MCF 10A (cell line): ENCODE measurements at regions not wholly inside any gene's neighbourhood (a gene's known extent, or its start where the extent isn't known, plus 50 kb on each side); places are given as distances from the start of the nearest gene placed in this dataset.

ENCODE experiments used
- BruUV-seq: library from RNA; stranded (reverse); fragments of 400-500 nt; replicated peaks from 2 replicates; lab custom pipeline; 2021; lab: Mats Ljungman, UMichigan
- CTCF ChIA-PET: fragments of 300-600 bp; sonication (Branson Sonifier 250); formaldehyde crosslinking; extraction: SDS; loops from one replicate; lab custom pipeline; 2021; ENCODE audit warnings: antibody characterized with exemption, inconsistent platforms; lab: Yijun Ruan, JAX
- POLR2A ChIA-PET: fragments of 300-600, 350-650 bp; sonication (Branson Sonifier 250); formaldehyde crosslinking; extraction: SDS; loops from one replicate; lab custom pipeline; 2020; ENCODE audit warnings: antibody characterized with exemption, inconsistent platforms; lab: Yijun Ruan, JAX
- DNase-seq: peaks from one replicate; pipeline ENCODE4 v3.0.0-alpha.2; 2018; ENCODE audit not compliant: unreplicated experiment
- H3K27ac Mint-ChIP-seq: one replicate; pipeline ENCODE4 v1.8.0; 2022; ENCODE audit warnings: mild to moderate bottlenecking, low read depth, mixed read lengths; ENCODE audit not compliant: unreplicated experiment
- H3K27me3 Mint-ChIP-seq: one replicate; pipeline ENCODE4 v1.8.0; 2022; ENCODE audit warnings: mixed read lengths; ENCODE audit not compliant: insufficient read depth, unreplicated experiment
- H3K36me3 Mint-ChIP-seq: one replicate; pipeline ENCODE4 v1.8.0; 2022; ENCODE audit warnings: mild to moderate bottlenecking, moderate library complexity, mixed read lengths; ENCODE audit not compliant: insufficient read depth, unreplicated experiment
- H3K4me1 Mint-ChIP-seq: one replicate; pipeline ENCODE4 v1.8.0; 2022; ENCODE audit warnings: mixed read lengths; ENCODE audit not compliant: insufficient read depth, unreplicated experiment
- H3K4me3 Mint-ChIP-seq: one replicate; pipeline ENCODE4 v1.8.0; 2022; ENCODE audit warnings: mild to moderate bottlenecking, moderate library complexity, mixed read lengths; ENCODE audit not compliant: unreplicated experiment
- H3K9me3 Mint-ChIP-seq: one replicate; pipeline ENCODE4 v1.8.0; 2022; ENCODE audit warnings: mixed read lengths; ENCODE audit not compliant: unreplicated experiment
- intact Hi-C: fragments of 100-400 bp; cut with micrococcal nuclease; formaldehyde crosslinking; loops from 2 replicates; pipeline ENCODE4 v1.14.1; 2022
- TF ChIP-seq, protein P1 (sequence below): fragments of 200-600 bp; IDR thresholded peaks from one replicate; pipeline ENCODE4 v1.8.0; 2022; ENCODE audit warnings: antibody characterized with exemption, mild to moderate bottlenecking; ENCODE audit not compliant: unreplicated experiment

DNA sequence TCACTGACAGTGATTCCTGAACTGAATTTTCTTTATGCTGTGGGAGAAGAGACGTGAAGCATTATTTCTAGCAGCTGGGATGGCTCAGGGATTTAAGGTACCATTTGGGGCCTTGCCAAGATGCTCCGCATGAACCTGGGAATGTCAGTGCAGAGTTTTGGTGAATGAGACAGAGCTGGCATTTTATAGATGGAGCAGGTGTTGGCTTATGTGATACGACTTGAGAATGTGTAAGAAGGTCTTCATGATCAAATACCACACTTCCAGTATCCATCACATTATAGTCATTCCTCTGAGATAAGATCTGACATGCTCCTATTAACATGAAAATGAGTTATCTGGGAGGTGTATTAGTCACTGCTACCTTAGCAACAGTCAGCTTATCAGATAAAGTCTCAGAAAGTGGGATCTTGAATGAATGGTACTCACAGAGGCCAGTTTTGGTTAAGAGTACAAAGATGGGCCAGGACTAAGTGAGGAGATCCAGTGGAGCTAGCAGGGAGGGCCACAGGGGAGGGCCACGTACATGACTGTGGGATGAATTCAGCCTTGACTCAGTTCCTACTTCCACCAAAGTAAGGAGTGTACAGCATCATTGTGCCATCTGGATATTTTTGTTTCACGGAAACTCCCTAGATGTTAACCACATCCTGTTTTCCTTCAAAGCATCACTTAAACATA, 116.7 kb downstream of the SPCS3 start:
- CTCF ChIA-PET, result no interaction called here
- DNase-seq, result peak; percentile 33
- Mint-ChIP-seq H3K9me3 (no peaks in the 10 kb centered on the region), H3K36me3 (no peaks in the 10 kb centered on the region), H3K27me3 (no peaks in the 10 kb centered on the region), H3K4me1 (peaks cover 21% of the 10 kb centered on the region), H3K4me3 (no peak overlapping the region), H3K27ac (peak overlapping the region; percentile 66)
- POLR2A ChIA-PET, result interaction anchor here (1.2 kb wide), 1 partner anchor 10 kb away, joined by 4 read pairs; no protein-coding TSS in a partner anchor
- intact Hi-C loops, result no loop called here
- TF ChIP-seq, protein P1, sequence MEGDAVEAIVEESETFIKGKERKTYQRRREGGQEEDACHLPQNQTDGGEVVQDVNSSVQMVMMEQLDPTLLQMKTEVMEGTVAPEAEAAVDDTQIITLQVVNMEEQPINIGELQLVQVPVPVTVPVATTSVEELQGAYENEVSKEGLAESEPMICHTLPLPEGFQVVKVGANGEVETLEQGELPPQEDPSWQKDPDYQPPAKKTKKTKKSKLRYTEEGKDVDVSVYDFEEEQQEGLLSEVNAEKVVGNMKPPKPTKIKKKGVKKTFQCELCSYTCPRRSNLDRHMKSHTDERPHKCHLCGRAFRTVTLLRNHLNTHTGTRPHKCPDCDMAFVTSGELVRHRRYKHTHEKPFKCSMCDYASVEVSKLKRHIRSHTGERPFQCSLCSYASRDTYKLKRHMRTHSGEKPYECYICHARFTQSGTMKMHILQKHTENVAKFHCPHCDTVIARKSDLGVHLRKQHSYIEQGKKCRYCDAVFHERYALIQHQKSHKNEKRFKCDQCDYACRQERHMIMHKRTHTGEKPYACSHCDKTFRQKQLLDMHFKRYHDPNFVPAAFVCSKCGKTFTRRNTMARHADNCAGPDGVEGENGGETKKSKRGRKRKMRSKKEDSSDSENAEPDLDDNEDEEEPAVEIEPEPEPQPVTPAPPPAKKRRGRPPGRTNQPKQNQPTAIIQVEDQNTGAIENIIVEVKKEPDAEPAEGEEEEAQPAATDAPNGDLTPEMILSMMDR, result no peak
- BruUV-seq, result no TSS peak

DNA sequence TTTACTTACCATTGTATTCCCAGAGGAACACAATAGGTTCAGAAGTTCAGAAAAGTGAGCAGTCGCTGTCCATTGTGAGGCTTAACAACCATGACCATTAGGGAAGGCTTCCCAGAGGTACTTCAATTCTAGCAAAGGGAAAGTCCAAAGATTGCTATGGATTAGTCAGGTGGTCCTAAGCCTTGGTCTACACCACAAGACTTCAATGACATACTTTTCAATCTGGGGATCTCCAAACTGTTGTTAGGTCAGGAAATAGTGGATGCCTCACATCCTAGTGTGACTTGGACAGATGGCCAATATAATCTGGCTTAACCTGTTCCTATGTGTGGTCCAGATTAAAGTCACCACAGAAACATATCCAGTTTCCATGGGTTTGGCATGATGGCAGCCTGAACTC, 118.0 kb downstream of the SPCS3 start:
- intact Hi-C loops, result no loop called here
- CTCF ChIA-PET, result interaction anchor here (0.6 kb wide), 1 partner anchor 813 kb away, joined by 3 read pairs; no protein-coding TSS in a partner anchor
- TF ChIP-seq, protein P1, result no peak
- H3K4me3 Mint-ChIP-seq, result no peak overlapping the region
- peaks cover 31% of the 10 kb centered on the region for H3K4me1 Mint-ChIP-seq
- BruUV-seq, result no TSS peak
- POLR2A ChIA-PET, result interaction anchor here (1.2 kb wide), 1 partner anchor 11 kb away, joined by 4 read pairs; no protein-coding TSS in a partner anchor
- DNase-seq, result no peak
- no peak overlapping the region for H3K27ac Mint-ChIP-seq
- no peaks in the 10 kb centered on the region for H3K27me3 Mint-ChIP-seq
- H3K9me3 Mint-ChIP-seq, result no peaks in the 10 kb centered on the region
- no peaks in the 10 kb centered on the region for H3K36me3 Mint-ChIP-seq

DNA sequence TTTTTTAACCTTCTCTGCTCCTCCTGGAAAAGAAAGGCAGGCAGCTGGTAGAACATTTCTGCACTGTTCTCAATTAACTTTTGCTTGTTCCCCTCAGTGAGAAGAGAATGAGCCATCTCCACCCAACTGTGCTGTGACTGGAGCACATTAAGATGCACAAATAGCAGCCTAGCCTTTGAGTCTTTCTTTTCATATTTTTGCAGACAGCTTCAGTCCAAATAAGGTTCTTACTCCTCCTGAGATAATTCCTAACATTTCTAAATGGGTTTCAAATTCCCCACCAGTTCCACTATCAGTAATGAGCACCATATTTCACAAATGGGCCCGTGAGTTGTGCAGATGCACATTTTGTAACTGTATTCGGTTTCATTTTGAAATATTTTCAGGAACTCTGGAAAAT, 118.6 kb downstream of the SPCS3 start:
- Mint-ChIP-seq H3K4me1 (peaks cover 38% of the 10 kb centered on the region), H3K4me3 (no peak overlapping the region), H3K27me3 (no peaks in the 10 kb centered on the region), H3K27ac (no peak overlapping the region), H3K9me3 (no peaks in the 10 kb centered on the region), H3K36me3 (no peaks in the 10 kb centered on the region)
- POLR2A ChIA-PET, result no interaction called here
- no TSS peak for BruUV-seq
- no peak for DNase-seq
- TF ChIP-seq, protein P1, result no peak
- CTCF ChIA-PET, result no interaction called here
- intact Hi-C loops, result no loop called here

DNA sequence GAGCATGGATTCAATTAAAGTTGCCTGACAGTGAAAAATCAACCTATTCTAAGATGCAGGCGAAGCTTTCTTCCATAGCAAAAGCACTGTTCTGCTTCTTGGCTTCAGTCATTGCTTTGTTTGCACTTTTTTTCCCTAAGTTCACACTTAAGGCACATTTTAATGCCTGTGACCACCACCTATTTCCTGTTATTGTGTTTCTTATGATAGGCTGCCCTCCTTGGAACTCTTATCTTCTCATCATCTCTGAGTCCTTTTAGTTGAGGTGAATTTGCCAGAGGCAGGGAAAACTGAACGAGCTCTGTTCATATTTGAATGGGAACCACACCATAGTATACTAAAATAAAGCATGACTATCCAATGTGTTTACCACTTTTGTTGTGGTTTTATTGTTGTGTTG, 119.8 kb downstream of the SPCS3 start:
- BruUV-seq, result no TSS peak
- ChIA-PET CTCF (interaction anchor here (0.7 kb wide), 1 partner anchor 827 kb away, joined by 4 read pairs; no protein-coding TSS in a partner anchor), POLR2A (no interaction called here)
- Mint-ChIP-seq H3K9me3 (no peaks in the 10 kb centered on the region), H3K27ac (peak overlapping the region; percentile 64), H3K27me3 (no peaks in the 10 kb centered on the region), H3K36me3 (no peaks in the 10 kb centered on the region), H3K4me3 (no peak overlapping the region), H3K4me1 (peaks cover 47% of the 10 kb centered on the region)
- TF ChIP-seq, protein P1, result no peak
- intact Hi-C loops, result loop anchor here (5.0 kb wide), 2 partner anchors 98 to 353 kb away; partner anchors contain the start of gene VEGFC
- DNase-seq, result no peak
